Esophagus (tissue), 2 donors: ENCODE measurements at regions not wholly inside any gene's neighbourhood (a gene's known extent, or its start where the extent isn't known, plus 50 kb on each side); places are given as distances from the start of the nearest gene placed in this dataset.

Experiments used
- H3K27ac ChIP-seq, 2 donors: one replicate each; pipeline ENCODE4 v1.5.1; 2013; ENCODE audit warnings: low read depth in 2 of 2, mild to moderate bottlenecking in 2 of 2, inconsistent platforms in 1 of 2, low read length in 1 of 2, moderate library complexity in 1 of 2
- H3K27me3 ChIP-seq, 2 donors: one replicate each; pipeline ENCODE4 v1.6.1; 2013; ENCODE audit warnings: low read length in 2 of 2, control low read depth in 1 of 2, mild to moderate bottlenecking in 1 of 2; ENCODE audit not compliant: insufficient read depth in 2 of 2, control insufficient read depth in 1 of 2
- H3K36me3 ChIP-seq, 2 donors: one replicate each; pipeline ENCODE4 v1.6.1; 2013; ENCODE audit warnings: low read length in 1 of 2; ENCODE audit not compliant: control insufficient read depth in 2 of 2, insufficient read depth in 2 of 2
- H3K4me1 ChIP-seq, 2 donors: one replicate each; pipeline ENCODE4 v1.6.1; 2013; ENCODE audit warnings: low read length in 1 of 2; ENCODE audit not compliant: control insufficient read depth in 2 of 2, insufficient read depth in 2 of 2
- H3K4me3 ChIP-seq, 2 donors: one replicate each; pipeline ENCODE4 v1.5.1; 2013; ENCODE audit warnings: low read length in 2 of 2, mild to moderate bottlenecking in 2 of 2, low read depth in 1 of 2, moderate library complexity in 1 of 2
- H3K9me3 ChIP-seq, 2 donors: one replicate each; pipeline ENCODE4 v1.6.1; 2013; ENCODE audit warnings: mild to moderate bottlenecking in 2 of 2, low read depth in 1 of 2, low read length in 1 of 2, moderate library complexity in 1 of 2; ENCODE audit not compliant: control insufficient read depth in 2 of 2, insufficient read depth in 1 of 2
- WGBS, 2 donors: extraction: QIAGEN DNeasy Blood & Tissue Kit; methylation state at CpG; one replicate each; pipeline ENCODE4 v1.1.7; 2013; 5-methylcytosine and 5-hydroxymethylcytosine counted together
- donor health status: healthy with polysubstance abuse.
- donor health status: Bipolar disorder and iron deficiency.

DNA sequence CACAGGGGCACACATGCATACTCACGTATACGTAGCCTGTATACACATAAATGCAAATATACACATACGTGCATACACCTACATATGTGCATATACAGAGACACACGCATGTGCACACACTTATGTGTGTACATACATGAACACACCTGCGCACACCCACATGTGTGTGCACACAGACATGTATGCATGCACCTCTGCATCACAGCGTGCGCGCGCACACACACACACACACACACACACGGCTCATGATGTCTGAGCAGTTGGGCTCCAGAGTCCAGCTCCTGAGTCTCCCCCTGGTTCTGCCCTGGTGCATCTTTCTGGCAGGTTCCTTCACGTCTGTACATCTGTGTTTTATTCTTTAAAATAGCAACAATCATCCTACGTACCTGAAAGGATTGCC lies 600.5 kb downstream of the NPHP4 start:
- H3K27me3 ChIP-seq = no peaks in the 10 kb centered on the region
- 88 to 93% methylated on average over 12 of the region's 12 CpGs for WGBS, 2 donors
- H3K4me3 ChIP-seq = no peak overlapping the region
- H3K36me3 ChIP-seq = no peaks in the 10 kb centered on the region
- no peak overlapping the region for H3K27ac ChIP-seq
- peaks cover 0 to 4% of the 10 kb centered on the region in 2 donors for H3K9me3 ChIP-seq
- H3K4me1 ChIP-seq = peaks cover 0 to 2% of the 10 kb centered on the region in 2 donors

DNA sequence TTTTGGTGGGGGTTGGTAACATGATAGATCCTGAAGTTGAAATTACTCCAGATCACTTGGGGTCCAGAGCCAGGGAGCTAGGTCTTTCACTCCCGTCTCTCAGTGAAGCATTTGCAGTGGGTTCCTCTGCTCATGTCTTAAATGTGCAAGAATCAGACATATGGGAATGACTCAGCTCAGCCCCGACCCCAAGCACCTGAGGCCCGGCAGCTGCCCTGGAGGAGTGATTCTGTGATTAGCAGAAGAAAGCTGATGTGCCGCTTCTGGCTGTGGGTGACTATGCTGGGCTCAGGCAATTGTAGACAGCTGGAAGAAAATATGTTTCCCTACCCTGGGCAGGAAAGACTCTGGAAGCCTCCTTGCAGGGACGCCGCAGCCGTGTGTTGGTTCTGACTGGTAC lies 601.7 kb downstream of the NPHP4 start:
- H3K36me3 ChIP-seq = no peaks in the 10 kb centered on the region
- H3K4me3 ChIP-seq = no peak overlapping the region
- 68 to 72% methylated on average over 7 of the region's 7 CpGs for WGBS, 2 donors
- H3K27ac ChIP-seq = no peak overlapping the region
- H3K4me1 ChIP-seq = peaks cover 0 to 2% of the 10 kb centered on the region in 2 donors
- H3K9me3 ChIP-seq = no peaks in the 10 kb centered on the region
- no peaks in the 10 kb centered on the region for H3K27me3 ChIP-seq

DNA sequence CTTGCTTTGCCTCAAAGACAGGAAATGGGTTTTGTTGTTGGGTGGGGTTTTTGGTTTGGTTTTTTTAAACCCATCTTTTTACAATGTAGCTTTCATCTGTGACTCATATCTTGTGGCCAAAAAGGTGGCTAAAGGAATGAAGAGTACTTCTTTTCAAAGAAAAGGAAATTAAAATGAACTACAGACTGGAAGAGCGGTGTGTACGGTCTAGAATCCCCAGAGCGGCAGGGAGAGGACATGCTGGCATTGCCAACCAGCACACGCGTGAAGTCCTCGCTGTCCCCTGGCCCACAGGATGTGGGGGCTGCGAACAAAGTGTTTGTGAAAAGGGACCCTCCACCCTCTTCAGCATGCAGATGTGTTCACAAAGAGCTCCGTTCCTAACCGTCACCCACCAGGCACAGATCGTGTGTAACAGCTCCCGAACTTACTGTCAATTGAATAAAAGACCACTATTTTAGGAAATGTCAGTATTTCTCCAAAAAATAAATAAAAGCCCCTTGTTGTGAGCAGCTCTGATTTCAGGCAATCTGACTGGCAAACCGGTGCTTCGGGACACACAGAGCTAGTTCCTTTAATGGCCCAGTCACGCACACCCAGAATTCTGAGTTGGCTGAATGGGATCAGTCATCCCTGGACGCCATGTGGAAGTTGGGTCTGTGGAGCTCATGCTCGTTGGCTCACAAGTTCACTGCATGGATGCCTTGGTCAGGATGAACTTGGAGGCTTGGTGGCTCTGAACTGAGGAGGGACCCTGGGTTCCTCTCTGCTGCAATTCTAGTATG lies 602.9 kb downstream of the NPHP4 start:
- Histone ChIP-seq H3K27ac (no peak overlapping the region), H3K9me3 (no peaks in the 10 kb centered on the region), H3K4me3 (no peak overlapping the region), H3K4me1 (peaks cover 0 to 2% of the 10 kb centered on the region in 2 donors), H3K27me3 (no peaks in the 10 kb centered on the region), H3K36me3 (no peaks in the 10 kb centered on the region)
- WGBS, 2 donors = 78 to 80% methylated on average over 16 of the region's 16 CpGs

GRCh38 chr1:5388622-5389021 lies 603.6 kb downstream of the NPHP4 start:
- Histone ChIP-seq H3K27ac (no peak overlapping the region), H3K4me1 (peaks cover 0 to 2% of the 10 kb centered on the region in 2 donors), H3K27me3 (no peaks in the 10 kb centered on the region), H3K9me3 (no peaks in the 10 kb centered on the region), H3K36me3 (no peaks in the 10 kb centered on the region), H3K4me3 (no peak overlapping the region)
- WGBS, 2 donors = 72 to 73% methylated on average over 6 of the region's 6 CpGs

DNA sequence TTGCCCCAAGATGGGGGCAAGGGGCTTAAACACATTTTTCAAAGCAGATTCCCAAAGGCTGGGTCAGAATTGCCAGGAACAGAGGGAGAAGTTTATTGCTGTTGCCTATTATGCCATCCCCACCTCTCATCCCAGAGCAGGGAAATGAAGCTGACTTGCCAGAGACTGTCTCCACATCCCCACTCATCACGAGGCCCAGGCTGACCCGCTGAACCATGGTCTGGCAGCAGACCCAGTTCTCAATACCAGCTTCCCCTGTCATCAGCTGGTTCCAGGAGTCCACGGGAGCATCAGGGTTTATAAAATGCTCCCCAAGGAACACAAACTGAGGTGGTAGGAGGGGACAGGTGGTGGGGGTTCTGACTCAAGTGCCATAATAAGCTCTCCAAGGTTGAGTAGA lies 605.9 kb downstream of the NPHP4 start:
- no peaks in the 10 kb centered on the region for H3K27me3 ChIP-seq
- WGBS, 2 donors = 60 to 72% methylated on average over 3 of the region's 3 CpGs
- no peaks in the 10 kb centered on the region for H3K4me1 ChIP-seq
- H3K36me3 ChIP-seq = no peaks in the 10 kb centered on the region
- H3K27ac ChIP-seq = no peak overlapping the region
- no peak overlapping the region for H3K4me3 ChIP-seq
- H3K9me3 ChIP-seq = no peaks in the 10 kb centered on the region

DNA sequence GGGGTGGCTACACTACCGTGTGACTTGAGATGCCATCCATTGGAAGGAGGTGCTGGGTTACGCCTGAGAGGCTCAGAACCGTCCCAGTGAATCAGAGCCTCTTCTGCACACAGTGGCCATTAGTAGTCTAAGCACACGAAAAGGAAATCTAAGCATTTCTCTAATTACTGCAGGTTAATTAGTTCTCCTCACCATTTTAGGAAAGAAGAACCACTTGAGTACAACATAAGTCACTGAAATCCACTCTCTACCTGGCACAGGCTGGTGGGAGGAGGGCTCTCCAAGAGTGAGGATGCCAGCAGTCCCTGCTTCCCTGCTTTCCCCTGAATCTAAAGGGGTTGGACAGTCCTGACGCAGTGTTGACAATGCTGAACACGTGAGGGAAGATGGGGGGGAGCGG lies 606.3 kb downstream of the NPHP4 start:
- Histone ChIP-seq H3K36me3 (no peaks in the 10 kb centered on the region), H3K4me1 (no peaks in the 10 kb centered on the region), H3K4me3 (no peak overlapping the region), H3K27ac (no peak overlapping the region), H3K9me3 (no peaks in the 10 kb centered on the region), H3K27me3 (no peaks in the 10 kb centered on the region)
- WGBS, 2 donors = 80 to 81% methylated on average over 7 of the region's 7 CpGs

DNA sequence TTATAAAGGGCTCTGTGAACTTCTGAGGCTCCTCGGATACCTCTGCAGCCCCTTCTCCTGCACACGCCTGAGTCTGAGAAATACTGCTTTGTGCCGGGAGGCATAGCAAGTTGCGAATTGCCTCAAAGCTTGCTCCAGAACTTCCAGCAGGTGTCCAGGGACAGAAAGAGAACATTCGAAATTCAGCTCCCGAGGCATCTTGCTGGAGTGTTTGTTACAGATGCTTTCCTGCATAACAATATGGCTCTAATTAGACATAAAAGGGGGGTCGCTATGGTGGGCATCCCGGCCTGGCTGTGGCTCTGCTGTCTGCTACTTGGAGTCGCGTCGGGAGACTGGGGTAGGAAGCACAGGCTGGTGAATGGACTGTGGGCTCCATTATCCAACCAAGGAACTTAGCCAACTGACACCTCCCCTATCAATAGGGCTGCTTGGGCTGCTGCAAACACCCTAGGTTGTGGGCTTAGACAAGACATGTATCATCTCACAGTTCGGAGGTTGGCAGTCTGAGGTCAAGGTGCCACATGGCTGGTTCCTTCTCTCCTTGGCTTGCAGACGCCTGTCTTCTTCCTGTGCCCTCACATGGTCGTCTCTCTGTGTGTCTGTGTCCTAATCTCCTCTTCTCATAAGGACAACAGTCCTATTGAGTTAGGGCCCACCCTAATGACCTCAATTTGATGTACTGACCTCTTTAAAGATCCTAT lies 607.0 kb downstream of the NPHP4 start:
- H3K27ac ChIP-seq = no peak overlapping the region
- H3K4me1 ChIP-seq = no peaks in the 10 kb centered on the region
- 80 to 83% methylated on average over 14 of the region's 14 CpGs for WGBS, 2 donors
- H3K4me3 ChIP-seq = no peak overlapping the region
- H3K36me3 ChIP-seq = no peaks in the 10 kb centered on the region
- no peaks in the 10 kb centered on the region for H3K9me3 ChIP-seq
- H3K27me3 ChIP-seq = no peaks in the 10 kb centered on the region

DNA sequence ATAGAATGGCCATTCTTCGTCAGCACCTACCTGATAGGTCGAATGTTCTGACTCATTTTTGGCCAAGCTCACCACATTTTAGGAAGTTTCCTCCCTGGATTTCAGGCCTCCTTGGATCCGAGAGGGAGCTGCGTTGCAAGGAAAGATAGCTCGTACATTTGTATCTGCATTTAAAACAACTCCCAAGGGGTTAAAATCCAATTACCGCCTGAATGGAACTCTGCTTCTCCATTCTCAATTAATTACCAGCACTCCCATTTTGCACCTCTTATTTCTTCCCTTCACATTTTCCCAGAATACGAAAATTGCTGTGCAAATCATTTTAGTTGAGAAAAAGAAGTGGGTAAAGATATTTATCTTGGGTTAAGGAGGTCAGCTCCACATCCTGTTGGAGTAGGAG lies 610.7 kb downstream of the NPHP4 start:
- Histone ChIP-seq H3K27ac (no peak overlapping the region), H3K27me3 (no peaks in the 10 kb centered on the region), H3K4me3 (no peak overlapping the region), H3K9me3 (no peaks in the 10 kb centered on the region), H3K36me3 (no peaks in the 10 kb centered on the region), H3K4me1 (no peaks in the 10 kb centered on the region)
- WGBS, 2 donors = 74 to 83% methylated on average over 7 of the region's 7 CpGs

- 86 to 91% methylated on average over 12 of the region's 12 CpGs for WGBS, 2 donors
- no peaks in the 10 kb centered on the region for H3K27me3 ChIP-seq
- H3K27ac ChIP-seq = no peak overlapping the region
- H3K9me3 ChIP-seq = no peaks in the 10 kb centered on the region
- H3K4me1 ChIP-seq = no peaks in the 10 kb centered on the region
- no peak overlapping the region for H3K4me3 ChIP-seq
- H3K36me3 ChIP-seq = no peaks in the 10 kb centered on the region
Observed at GRCh38 chr1:5379176-5379759, 613.0 kb downstream of the NPHP4 start.
